ENCODE measurements at regions not wholly inside any gene's neighbourhood (a gene's known extent, or its start where the extent isn't known, plus 50 kb on each side); places are given as distances from the start of the nearest gene placed in this dataset.

GRCh38 chr10:131444286-131444685, 132.8 kb upstream of the TCERG1L start:
- TF ChIP-seq CTCF (IDR thresholded peaks at IDR 0.05; ENCODE audit: extremely low read depth in 1 of 2, insufficient read depth in 1 of 2, low read depth in 1 of 2, low read length in 2 of 2) (no peak), EZH2 (IDR thresholded peaks at IDR 0.05; ENCODE audit: borderline replicate concordance, low read depth, low read length, severe bottlenecking) (no peak), POLR2A (IDR thresholded peaks at IDR 0.05; ENCODE audit: low read depth, low read length) (no peak), POLR2AphosphoS5 (IDR thresholded peaks at IDR 0.05; ENCODE audit: insufficient read depth, low read depth, low read length) (no peak), JUN (IDR thresholded peaks at IDR 0.05; ENCODE audit: borderline replicate concordance, insufficient read depth, insufficient read length, low read depth) (no peak), MYC (IDR thresholded peaks at IDR 0.05; ENCODE audit: low read depth, low read length) (no peak), FOS (IDR thresholded peaks at IDR 0.05; ENCODE audit: borderline replicate concordance, insufficient read depth, low read length) (no peak), GATA2 (IDR thresholded peaks at IDR 0.05; ENCODE audit: insufficient read depth, insufficient read length, low read depth, low read length) (no peak)
